ENCODE measurements at regions not wholly inside any gene's neighbourhood (a gene's known extent, or its start where the extent isn't known, plus 50 kb on each side); places are given as distances from the start of the nearest gene placed in this dataset.

DNA sequence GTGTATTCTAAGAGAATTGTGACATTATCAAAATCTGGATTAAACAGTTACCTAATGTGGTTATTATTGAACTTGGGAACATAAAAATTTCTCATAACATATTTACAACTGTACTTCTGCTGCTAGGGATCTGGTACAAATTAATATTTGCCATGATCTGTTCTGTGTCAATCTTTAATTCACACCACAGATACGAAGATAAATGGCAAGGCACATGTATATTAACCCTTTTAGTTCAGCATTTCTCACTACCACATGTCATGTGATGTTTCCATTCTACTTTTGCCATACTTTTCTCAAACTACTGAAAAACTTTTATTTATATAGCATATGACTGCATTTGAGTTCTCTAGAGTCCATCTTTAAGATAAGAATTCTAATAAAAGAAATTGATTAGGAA, 295.3 kb upstream of the DDX18 start:
- CTCF ChIA-PET = no interaction called here
- Mint-ChIP-seq H3K27me3 (no peaks in the 10 kb centered on the region), H3K4me1 (no peaks in the 10 kb centered on the region)

DNA sequence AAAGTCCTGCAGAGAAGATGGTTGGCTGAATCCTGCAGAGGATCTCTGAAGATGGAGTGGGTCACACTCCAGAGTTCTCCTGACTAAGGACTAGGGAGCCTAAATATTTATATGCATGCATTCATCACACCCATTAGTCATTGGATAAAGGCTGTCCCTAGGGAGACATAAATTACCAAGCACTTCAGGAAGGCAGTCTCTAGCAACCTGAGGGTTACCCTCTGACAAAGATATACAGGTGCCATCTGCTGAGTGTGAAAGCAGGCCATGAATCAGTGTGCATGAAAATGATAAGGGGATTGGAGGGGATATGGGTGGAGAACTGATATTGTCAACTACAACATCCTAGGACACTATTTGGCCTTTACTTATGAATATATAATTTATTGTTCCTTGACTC, 294.8 kb upstream of the DDX18 start:
- H3K36me3 Mint-ChIP-seq = no peaks in the 10 kb centered on the region
- H3K9me3 Mint-ChIP-seq = no peaks in the 10 kb centered on the region
- no peak overlapping the region for H3K27ac Mint-ChIP-seq
- no peak for DNase-seq
- H3K4me3 Mint-ChIP-seq = no peak overlapping the region
- no peaks in the 10 kb centered on the region for H3K27me3 Mint-ChIP-seq
- CTCF ChIA-PET = no interaction called here
- no peaks in the 10 kb centered on the region for H3K4me1 Mint-ChIP-seq

More for the DNA sequence above, 295.3 kb upstream of the DDX18 start:
- no peaks in the 10 kb centered on the region for H3K9me3 Mint-ChIP-seq
- no peak for DNase-seq
- H3K36me3 Mint-ChIP-seq = no peaks in the 10 kb centered on the region
- H3K27ac Mint-ChIP-seq = no peak overlapping the region
- no peak overlapping the region for H3K4me3 Mint-ChIP-seq

DNA sequence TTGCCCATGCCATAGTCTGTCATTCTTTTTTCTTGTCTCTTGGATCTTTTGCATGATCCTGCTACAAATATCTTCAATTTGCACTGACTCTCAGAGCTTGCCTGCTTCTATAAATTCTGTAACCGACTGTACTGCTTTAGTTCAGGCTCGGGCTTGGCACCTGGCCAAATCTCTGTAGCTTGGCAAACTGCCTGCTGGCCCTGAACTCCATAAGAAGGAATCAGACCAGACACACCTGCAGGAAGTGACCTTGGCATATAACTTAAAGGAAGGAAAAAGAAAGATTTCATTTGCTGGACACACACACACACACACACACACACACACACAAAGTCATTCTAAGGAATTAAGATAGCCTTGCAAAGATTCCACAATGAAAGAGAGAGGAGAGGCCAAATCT, 291.2 kb upstream of the DDX18 start:
- Mint-ChIP-seq H3K36me3 (no peaks in the 10 kb centered on the region), H3K27ac (no peak overlapping the region), H3K4me1 (no peaks in the 10 kb centered on the region), H3K4me3 (no peak overlapping the region), H3K9me3 (peaks cover 2% of the 10 kb centered on the region), H3K27me3 (no peaks in the 10 kb centered on the region)
- CTCF ChIA-PET = no interaction called here
- DNase-seq = no peak

- DNase-seq = no peak
- peaks cover 2% of the 10 kb centered on the region for H3K9me3 Mint-ChIP-seq
- H3K27ac Mint-ChIP-seq = no peak overlapping the region
- CTCF ChIA-PET = no interaction called here
- no peaks in the 10 kb centered on the region for H3K36me3 Mint-ChIP-seq
- H3K27me3 Mint-ChIP-seq = no peaks in the 10 kb centered on the region
- H3K4me3 Mint-ChIP-seq = no peak overlapping the region
- no peaks in the 10 kb centered on the region for H3K4me1 Mint-ChIP-seq
Measured at GRCh38 chr2:117523711-117524238, 290.7 kb upstream of the DDX18 start.

- Mint-ChIP-seq H3K27me3 (no peaks in the 10 kb centered on the region), H3K4me1 (no peaks in the 10 kb centered on the region), H3K9me3 (peaks cover 10% of the 10 kb centered on the region), H3K27ac (no peak overlapping the region), H3K36me3 (no peaks in the 10 kb centered on the region), H3K4me3 (no peak overlapping the region)
- CTCF ChIA-PET = interaction anchor here (1.3 kb wide), 1 partner anchor 14 kb away, joined by 3 read pairs; no protein-coding TSS in a partner anchor
- no peak for DNase-seq
Measured at GRCh38 chr2:117536139-117536538, 278.4 kb upstream of the DDX18 start.

DNA sequence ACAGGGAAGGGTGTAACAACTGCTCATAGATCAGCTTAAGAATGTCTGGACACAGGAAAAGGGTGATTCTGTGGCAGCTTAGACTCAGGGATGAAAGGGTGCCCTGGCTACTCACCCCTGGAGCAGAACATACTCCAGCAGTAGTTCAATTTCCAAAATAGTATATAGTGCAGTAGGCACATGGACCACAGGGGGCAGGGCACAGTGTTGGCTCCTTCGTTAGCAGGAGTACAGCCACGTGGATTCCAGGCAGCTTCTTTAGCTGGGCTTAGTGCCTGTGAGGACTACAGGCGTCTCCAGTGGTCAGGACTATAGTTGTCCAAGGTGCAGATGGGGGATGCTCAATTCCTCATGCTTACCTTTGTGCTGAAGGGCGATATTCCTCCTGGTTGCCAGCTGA, 277.5 kb upstream of the DDX18 start:
- H3K4me3 Mint-ChIP-seq = no peak overlapping the region
- no peaks in the 10 kb centered on the region for H3K36me3 Mint-ChIP-seq
- H3K4me1 Mint-ChIP-seq = no peaks in the 10 kb centered on the region
- H3K27me3 Mint-ChIP-seq = no peaks in the 10 kb centered on the region
- CTCF ChIA-PET = interaction anchor here (1.3 kb wide), 1 partner anchor 13 kb away, joined by 3 read pairs; no protein-coding TSS in a partner anchor
- no peak for DNase-seq
- peaks cover 10% of the 10 kb centered on the region for H3K9me3 Mint-ChIP-seq
- H3K27ac Mint-ChIP-seq = no peak overlapping the region

- Mint-ChIP-seq H3K4me3 (no peak overlapping the region), H3K9me3 (peaks cover 4% of the 10 kb centered on the region), H3K27me3 (no peaks in the 10 kb centered on the region), H3K4me1 (no peaks in the 10 kb centered on the region), H3K36me3 (no peaks in the 10 kb centered on the region), H3K27ac (no peak overlapping the region)
- CTCF ChIA-PET = no interaction called here
- no peak for DNase-seq
Measured at GRCh38 chr2:117551858-117552257, 262.6 kb upstream of the DDX18 start.

- CTCF ChIA-PET = no interaction called here
- Mint-ChIP-seq H3K27me3 (no peaks in the 10 kb centered on the region), H3K36me3 (no peaks in the 10 kb centered on the region), H3K9me3 (peaks cover 2% of the 10 kb centered on the region), H3K4me1 (no peaks in the 10 kb centered on the region), H3K4me3 (no peak overlapping the region), H3K27ac (no peak overlapping the region)
- no peak for DNase-seq
Measured at GRCh38 chr2:117553448-117553847, 261.0 kb upstream of the DDX18 start.

- Mint-ChIP-seq H3K27ac (no peak overlapping the region), H3K4me1 (no peaks in the 10 kb centered on the region), H3K9me3 (peaks cover 2% of the 10 kb centered on the region), H3K27me3 (no peaks in the 10 kb centered on the region), H3K36me3 (no peaks in the 10 kb centered on the region), H3K4me3 (no peak overlapping the region)
- CTCF ChIA-PET = no interaction called here
- DNase-seq = no peak
Measured at GRCh38 chr2:117555965-117556364, 258.5 kb upstream of the DDX18 start.

GRCh38 chr2:117557626-117558025, 256.9 kb upstream of the DDX18 start:
- CTCF ChIA-PET = no interaction called here
- no peak for DNase-seq
- no peak overlapping the region for H3K4me3 Mint-ChIP-seq
- H3K36me3 Mint-ChIP-seq = no peaks in the 10 kb centered on the region
- peaks cover 2% of the 10 kb centered on the region for H3K9me3 Mint-ChIP-seq
- H3K27ac Mint-ChIP-seq = no peak overlapping the region
- H3K4me1 Mint-ChIP-seq = no peaks in the 10 kb centered on the region
- H3K27me3 Mint-ChIP-seq = no peaks in the 10 kb centered on the region

DNA sequence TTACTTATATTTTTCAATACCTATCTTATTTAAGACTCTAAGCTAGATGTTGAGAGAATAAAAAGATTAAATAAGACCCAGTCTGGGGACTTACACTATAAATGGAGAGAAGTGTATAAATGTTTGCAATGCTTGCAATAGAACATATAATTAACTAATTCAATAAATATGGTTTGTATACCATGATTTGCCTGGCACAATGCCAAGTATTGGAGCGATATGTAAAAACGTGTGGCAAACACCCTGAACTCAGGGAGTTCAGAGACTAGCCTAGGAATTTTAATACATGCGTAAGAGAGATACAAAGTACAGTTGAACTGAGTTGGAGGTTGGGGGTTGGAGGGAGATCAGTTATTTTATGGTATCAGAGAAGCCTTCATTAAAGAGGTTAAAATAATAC, 251.8 kb upstream of the DDX18 start:
- Mint-ChIP-seq H3K36me3 (no peaks in the 10 kb centered on the region), H3K9me3 (peaks cover 5% of the 10 kb centered on the region), H3K27me3 (no peaks in the 10 kb centered on the region), H3K27ac (no peak overlapping the region), H3K4me3 (no peak overlapping the region), H3K4me1 (no peaks in the 10 kb centered on the region)
- CTCF ChIA-PET = no interaction called here
- DNase-seq = no peak

GRCh38 chr2:117571590-117572349, 242.7 kb upstream of the DDX18 start:
- H3K9me3 Mint-ChIP-seq = peaks cover 14% of the 10 kb centered on the region

DNA sequence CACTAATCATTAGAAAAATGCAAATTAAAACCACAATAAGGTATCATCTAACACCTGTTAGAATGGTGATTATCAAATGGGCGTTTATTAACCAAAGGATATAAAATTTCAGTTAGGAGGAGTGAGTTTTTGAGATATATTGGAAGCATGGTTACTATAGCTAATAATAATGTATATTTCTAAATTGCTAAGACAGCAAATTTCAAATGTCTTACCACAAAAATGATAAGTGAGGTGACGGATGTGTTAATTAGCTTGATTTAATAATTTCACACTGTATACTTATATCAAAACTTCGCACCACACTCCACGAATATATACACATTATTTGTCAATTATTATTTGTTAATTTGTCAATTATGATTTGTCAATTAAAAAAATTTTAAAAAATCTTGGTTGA, 227.2 kb upstream of the DDX18 start:
- Mint-ChIP-seq H3K27ac (no peak overlapping the region), H3K27me3 (no peaks in the 10 kb centered on the region)
- DNase-seq = no peak

More at GRCh38 chr2:117571590-117572349, 242.7 kb upstream of the DDX18 start:
- CTCF ChIA-PET = no interaction called here
- H3K27me3 Mint-ChIP-seq = no peaks in the 10 kb centered on the region
- no peaks in the 10 kb centered on the region for H3K4me1 Mint-ChIP-seq
- H3K4me3 Mint-ChIP-seq = no peak overlapping the region
- H3K36me3 Mint-ChIP-seq = no peaks in the 10 kb centered on the region
- DNase-seq = no peak
- no peak overlapping the region for H3K27ac Mint-ChIP-seq

DNA sequence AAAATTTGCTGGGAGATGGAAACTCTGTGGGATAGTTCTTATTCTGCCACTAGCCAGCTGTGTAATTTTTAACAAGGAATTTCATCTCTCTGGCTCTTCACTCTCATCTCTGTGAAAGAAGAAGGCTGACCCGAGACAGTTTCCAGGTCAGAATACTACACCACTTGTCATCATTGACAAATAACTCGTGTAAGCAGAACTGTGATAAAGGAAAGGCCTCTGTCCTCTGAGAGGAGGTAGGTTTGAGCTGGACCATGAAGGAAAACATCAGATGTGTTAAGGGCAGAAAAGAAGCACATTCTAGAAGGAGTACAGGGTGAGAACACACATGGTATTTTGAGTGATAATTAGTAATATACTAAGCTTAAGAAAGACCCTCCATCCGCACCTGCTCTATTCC, 211.4 kb upstream of the DDX18 start:
- no peaks in the 10 kb centered on the region for H3K36me3 Mint-ChIP-seq
- peaks cover 3% of the 10 kb centered on the region for H3K9me3 Mint-ChIP-seq
- no peaks in the 10 kb centered on the region for H3K4me1 Mint-ChIP-seq

More for the DNA sequence above, 227.2 kb upstream of the DDX18 start:
- Mint-ChIP-seq H3K4me1 (no peaks in the 10 kb centered on the region), H3K4me3 (no peak overlapping the region), H3K36me3 (no peaks in the 10 kb centered on the region), H3K9me3 (peaks cover 8% of the 10 kb centered on the region)
- CTCF ChIA-PET = no interaction called here

DNA sequence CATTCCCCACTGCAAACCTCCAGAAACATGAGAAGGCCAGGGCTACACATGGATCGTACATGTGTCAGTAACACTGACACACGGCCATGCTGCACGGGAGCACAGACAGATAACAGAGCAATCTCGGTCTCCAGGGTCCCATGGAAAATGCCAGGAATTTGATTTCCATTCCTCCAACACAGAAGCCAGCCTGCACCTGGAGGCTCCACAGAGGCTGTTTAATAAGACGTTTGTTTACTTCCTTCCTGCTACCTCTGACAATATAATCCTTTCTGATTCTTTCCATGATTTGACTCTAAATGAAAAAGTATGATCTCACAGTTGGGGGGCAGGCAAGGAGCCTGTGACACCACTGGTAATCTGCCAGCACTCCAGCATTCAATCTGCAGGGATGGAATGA, 210.9 kb upstream of the DDX18 start:
- CTCF ChIA-PET = no interaction called here
- no peak for DNase-seq

More for the DNA sequence above, 211.4 kb upstream of the DDX18 start:
- DNase-seq = no peak
- Mint-ChIP-seq H3K27ac (no peak overlapping the region), H3K4me3 (no peak overlapping the region), H3K27me3 (no peaks in the 10 kb centered on the region)
- CTCF ChIA-PET = no interaction called here

More for the DNA sequence above, 210.9 kb upstream of the DDX18 start:
- H3K9me3 Mint-ChIP-seq = peaks cover 2% of the 10 kb centered on the region
- H3K27ac Mint-ChIP-seq = no peak overlapping the region
- no peaks in the 10 kb centered on the region for H3K4me1 Mint-ChIP-seq
- H3K4me3 Mint-ChIP-seq = no peak overlapping the region
- no peaks in the 10 kb centered on the region for H3K27me3 Mint-ChIP-seq
- H3K36me3 Mint-ChIP-seq = no peaks in the 10 kb centered on the region
